Body of pancreas (tissue), 4 donors: ENCODE measurements at regions not wholly inside any gene's neighbourhood (a gene's known extent, or its start where the extent isn't known, plus 50 kb on each side); places are given as distances from the start of the nearest gene placed in this dataset. TPM values are rescaled to one million over a fixed set of nuclear protein-coding genes. Genes with fewer than 3 reads are reported as not detected.

ENCODE experiments used
- ATAC-seq: fragments of 150-250 bp; one replicate; pipeline ENCODE4 v1.9.1; 2016
- DNase-seq, 4 donors: peaks; one replicate each; pipeline ENCODE4 v3.0.0-alpha.2; 2019
- H3K27ac ChIP-seq, 4 donors: fragments of 200-600 bp; sonication (generic); 1 replicate in 3 of 4; 2 replicates in 1 of 4; pipeline versions ENCODE4 v1.5.1 to v1.6.1; 2016 to 2019; ENCODE audit warnings: mild to moderate bottlenecking in 1 of 4, mixed read lengths in 1 of 4, moderate library complexity in 1 of 4
- H3K27me3 ChIP-seq, 2 donors: fragments of 200-600 bp; sonication (generic); one replicate each; pipeline ENCODE4 v1.6.0; 2016; ENCODE audit warnings: mild to moderate bottlenecking in 1 of 2
- H3K36me3 ChIP-seq, 2 donors: fragments of 200-600 bp; sonication (generic); replicated peaks in 1 of 2; 2 replicates each; pipeline ENCODE4 v1.5.1; 2016; ENCODE audit warnings: low read depth in 2 of 2; ENCODE audit not compliant: insufficient read depth in 1 of 2
- H3K4me1 ChIP-seq: fragments of 200-600 bp; sonication (generic); one replicate; pipeline ENCODE4 v1.6.0; 2016
- H3K4me3 ChIP-seq, 2 donors: fragments of 200-600 bp; sonication (generic); 1 replicate in 1 of 2; 2 replicates in 1 of 2; pipeline ENCODE4 v1.5.1; 2016 to 2019
- H3K9me3 ChIP-seq, 3 donors: fragments of 200-600 bp; sonication (generic); 1 replicate in 2 of 3; 2 replicates in 1 of 3; pipeline ENCODE4 v1.5.1; 2016
- POLR2A ChIP-seq, 3 donors: fragments of 450-650 bp; IDR thresholded peaks; one replicate each; pipeline ENCODE4 v1.6.1; 2016; ENCODE audit warnings: antibody characterized with exemption in 3 of 3, mild to moderate bottlenecking in 2 of 3
- WGBS, 2 donors: methylation state at CpG; one replicate each; pipeline ENCODE4 v1.1.5; 2017; 5-methylcytosine and 5-hydroxymethylcytosine counted together
- intact Hi-C: fragments of 100-400 bp; cut with DNase I; formaldehyde crosslinking; loops from one replicate; pipeline ENCODE4 v1.15.1; 2023
- small RNA-seq: library from RNA; depleted of rRNA; stranded (forward); fragments of <200 nt; gene quantifications from one replicate; pipeline ENCODE3, GENCODE V24; 2016
- TF ChIP-seq, protein P1 (sequence below), 7 experiments: fragments of 450-650 bp in 4 of 7; fragments of 200-600 bp in 3 of 7; sonication (generic) in 3 of 7; IDR thresholded peaks; one replicate each; pipeline ENCODE4 v1.5.1; 2016 to 2019; ENCODE audit warnings: antibody characterized with exemption in 7 of 7

DNA sequence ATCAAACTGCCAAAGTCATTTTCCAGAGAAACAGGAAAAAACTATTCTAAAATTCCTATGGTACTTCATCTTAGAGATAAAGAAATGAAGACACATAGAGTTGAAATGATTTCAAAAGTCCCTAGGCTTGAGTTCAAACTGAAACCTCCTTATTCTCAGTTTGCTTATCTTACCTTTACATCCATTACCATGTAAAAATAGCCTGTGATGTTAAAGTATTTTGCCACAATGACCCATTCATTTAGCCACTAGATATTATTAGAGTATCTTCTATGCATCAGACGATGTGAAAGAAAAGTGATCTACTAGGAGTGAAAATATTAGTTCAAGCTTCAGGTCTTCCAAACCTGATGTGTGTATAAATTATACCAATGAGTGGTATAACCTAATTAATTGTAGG is 55.1 kb upstream of the TTC14 start:
- intact Hi-C loops = no loop called here
- Histone ChIP-seq H3K4me3 (no peak overlapping the region), H3K27me3 (no peaks in the 10 kb centered on the region), H3K36me3 (no peaks in the 10 kb centered on the region), H3K27ac (no peak overlapping the region), H3K9me3 (no peaks in the 10 kb centered on the region), H3K4me1 (peaks cover 23% of the 10 kb centered on the region)
- 69 to 75% methylated on average over 1 of the region's 1 CpG for WGBS, 2 donors
- ATAC-seq (no peak), DNase-seq (no peak)
- TF ChIP-seq POLR2A (IDR thresholded peaks at IDR 0.05) = no peak
- TF ChIP-seq, protein P1, sequence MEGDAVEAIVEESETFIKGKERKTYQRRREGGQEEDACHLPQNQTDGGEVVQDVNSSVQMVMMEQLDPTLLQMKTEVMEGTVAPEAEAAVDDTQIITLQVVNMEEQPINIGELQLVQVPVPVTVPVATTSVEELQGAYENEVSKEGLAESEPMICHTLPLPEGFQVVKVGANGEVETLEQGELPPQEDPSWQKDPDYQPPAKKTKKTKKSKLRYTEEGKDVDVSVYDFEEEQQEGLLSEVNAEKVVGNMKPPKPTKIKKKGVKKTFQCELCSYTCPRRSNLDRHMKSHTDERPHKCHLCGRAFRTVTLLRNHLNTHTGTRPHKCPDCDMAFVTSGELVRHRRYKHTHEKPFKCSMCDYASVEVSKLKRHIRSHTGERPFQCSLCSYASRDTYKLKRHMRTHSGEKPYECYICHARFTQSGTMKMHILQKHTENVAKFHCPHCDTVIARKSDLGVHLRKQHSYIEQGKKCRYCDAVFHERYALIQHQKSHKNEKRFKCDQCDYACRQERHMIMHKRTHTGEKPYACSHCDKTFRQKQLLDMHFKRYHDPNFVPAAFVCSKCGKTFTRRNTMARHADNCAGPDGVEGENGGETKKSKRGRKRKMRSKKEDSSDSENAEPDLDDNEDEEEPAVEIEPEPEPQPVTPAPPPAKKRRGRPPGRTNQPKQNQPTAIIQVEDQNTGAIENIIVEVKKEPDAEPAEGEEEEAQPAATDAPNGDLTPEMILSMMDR (IDR thresholded peaks at IDR 0.05) = no peak

- intact Hi-C loops = no loop called here
- 24 to 27% methylated on average over 1 of the region's 1 CpG for WGBS, 2 donors
- Histone ChIP-seq H3K4me3 (no peak overlapping the region), H3K9me3 (no peaks in the 10 kb centered on the region), H3K27ac (no peak overlapping the region), H3K4me1 (peaks cover 23% of the 10 kb centered on the region), H3K36me3 (no peaks in the 10 kb centered on the region), H3K27me3 (no peaks in the 10 kb centered on the region)
- DNase-seq (no peak), ATAC-seq (no peak)
- TF ChIP-seq POLR2A (IDR thresholded peaks at IDR 0.05) = no peak
- TF ChIP-seq, protein P1 (IDR thresholded peaks at IDR 0.05) = no peak
Observed at GRCh38 chr3:180548050-180548449, 53.9 kb upstream of the TTC14 start.

Small RNA genes in the stretch of these regions (small RNA-seq; reads per million reads assigned to genes)
- gene AC134503.1 = not detected
- gene RF00096 = not detected
- 15.9 reads per million, percentile 93 among the genes with 10 or more reads in this experiment for gene RNA5SP149
